Stimulated activated CD8-positive, alpha-beta memory T cell treated with anti-CD3 and anti-CD28 coated beads, Interleukin-4, amount 100 ng/mL, for 4 hours (primary cell): ENCODE measurements at regions not wholly inside any gene's neighbourhood (a gene's known extent, or its start where the extent isn't known, plus 50 kb on each side); places are given as distances from the start of the nearest gene placed in this dataset.

Source experiments
- DNase-seq, 2 donors: peaks; one replicate each; pipeline ENCODE4 v3.0.0-alpha.2; 2020; ENCODE audit warnings: low read depth in 2 of 2, low spot score in 1 of 2

- no peak for DNase-seq
Observed at GRCh38 chr18:45298986-45299385, 316.3 kb upstream of the SLC14A2 start.

- DNase-seq: no peak
Observed at GRCh38 chr18:45303026-45303425, 312.2 kb upstream of the SLC14A2 start.

- no peak for DNase-seq
Observed at GRCh38 chr18:45304558-45304957, 310.7 kb upstream of the SLC14A2 start.

GRCh38 chr18:45312555-45313126 is 302.6 kb upstream of the SLC14A2 start:
- no peak for DNase-seq

- no peak for DNase-seq
Observed at GRCh38 chr18:45316127-45316526, 299.1 kb upstream of the SLC14A2 start.

GRCh38 chr18:45317948-45318640 is 297.2 kb upstream of the SLC14A2 start:
- DNase-seq: no peak

GRCh38 chr18:45320724-45321123 is 294.6 kb upstream of the SLC14A2 start:
- no peak for DNase-seq

GRCh38 chr18:45321520-45321919 is 293.8 kb upstream of the SLC14A2 start:
- no peak for DNase-seq

- DNase-seq: no peak
Observed at GRCh38 chr18:45322343-45322742, 292.9 kb upstream of the SLC14A2 start.

GRCh38 chr18:45324101-45324494 is 291.2 kb upstream of the SLC14A2 start:
- no peak for DNase-seq

- DNase-seq: no peak
Observed at GRCh38 chr18:45324495-45325113, 290.7 kb upstream of the SLC14A2 start.

- DNase-seq: no peak
Observed at GRCh38 chr18:45325778-45326177, 289.5 kb upstream of the SLC14A2 start.

- no peak for DNase-seq
Observed at GRCh38 chr18:45326505-45326904, 288.8 kb upstream of the SLC14A2 start.

- no peak for DNase-seq
Observed at GRCh38 chr18:45328296-45328695, 287.0 kb upstream of the SLC14A2 start.

GRCh38 chr18:45328811-45329210 is 286.5 kb upstream of the SLC14A2 start:
- no peak for DNase-seq

- no peak for DNase-seq
Observed at GRCh38 chr18:45329316-45329715, 286.0 kb upstream of the SLC14A2 start.

- DNase-seq: no peak
Observed at GRCh38 chr18:45330170-45330594, 285.1 kb upstream of the SLC14A2 start.

GRCh38 chr18:45332871-45333270 is 282.4 kb upstream of the SLC14A2 start:
- no peak for DNase-seq

- DNase-seq: no peak
Observed at GRCh38 chr18:45334191-45334590, 281.1 kb upstream of the SLC14A2 start.

GRCh38 chr18:45335282-45336043 is 279.8 kb upstream of the SLC14A2 start:
- DNase-seq: no peak

GRCh38 chr18:45336448-45336847 is 278.8 kb upstream of the SLC14A2 start:
- no peak for DNase-seq

- DNase-seq: no peak
Observed at GRCh38 chr18:45337477-45337876, 277.8 kb upstream of the SLC14A2 start.
